ENCODE measurements at regions not wholly inside any gene's neighbourhood (a gene's known extent, or its start where the extent isn't known, plus 50 kb on each side); places are given as distances from the start of the nearest gene placed in this dataset.

- Histone ChIP-seq H3K36me3 (ENCODE audit: insufficient read depth, low read length, poor library complexity, severe bottlenecking) (no peaks in the 10 kb centered on the region), H3K4me1 (ENCODE audit: insufficient read depth, low read length, poor library complexity, severe bottlenecking) (peaks cover 19% of the 10 kb centered on the region), H3K27me3 (replicated peaks; ENCODE audit: insufficient read depth, low read depth, low read length, poor library complexity) (no peaks in the 10 kb centered on the region), H3K4me3 (ENCODE audit: low read depth, low read length, poor library complexity, severe bottlenecking) (no peak overlapping the region), H3K9me3 (ENCODE audit: low read depth, low read length, poor library complexity, severe bottlenecking) (no peaks in the 10 kb centered on the region), H3K27ac (ENCODE audit: low read depth, low read length, poor library complexity, severe bottlenecking) (no peak overlapping the region)
- intact Hi-C loops (cut with micrococcal nuclease; ENCODE audit: unreplicated experiment) = no loop called here
- POLR2A ChIA-PET (ENCODE audit: low non-redundant PET) = no interaction called here
- CTCF ChIA-PET = no interaction called here
- BruUV-seq (replicated peaks) = no TSS peak
- TF ChIP-seq CTCF (conservative IDR thresholded peaks at IDR 0.05; ENCODE audit: low read depth, low read length) (no peak), EZH2 (IDR thresholded peaks at IDR 0.05; ENCODE audit: borderline replicate concordance, low read depth, low read length, poor library complexity, severe bottlenecking) (no peak)
- DNase-seq (ENCODE audit: low spot score) = no peak
Observed at GRCh38 chr4:186806679-186807421, 83.2 kb upstream of the FAT1 start.

GRCh38 chr4:186807808-186808629, 84.4 kb upstream of the FAT1 start:
- no peaks in the 10 kb centered on the region for H3K36me3 ChIP-seq (ENCODE audit: insufficient read depth, low read length, poor library complexity, severe bottlenecking)
- POLR2A ChIA-PET (ENCODE audit: low non-redundant PET) = no interaction called here
- no TSS peak for BruUV-seq (replicated peaks)
- no peak overlapping the region for H3K4me3 ChIP-seq (ENCODE audit: low read depth, low read length, poor library complexity, severe bottlenecking)
- TF ChIP-seq EZH2 (IDR thresholded peaks at IDR 0.05; ENCODE audit: borderline replicate concordance, low read depth, low read length, poor library complexity, severe bottlenecking) = no peak
- no peak for TF ChIP-seq CTCF (conservative IDR thresholded peaks at IDR 0.05; ENCODE audit: low read depth, low read length)
- H3K27me3 ChIP-seq (replicated peaks; ENCODE audit: insufficient read depth, low read depth, low read length, poor library complexity) = no peaks in the 10 kb centered on the region
- CTCF ChIA-PET = no interaction called here
- no peak overlapping the region for H3K27ac ChIP-seq (ENCODE audit: low read depth, low read length, poor library complexity, severe bottlenecking)
- intact Hi-C loops (cut with micrococcal nuclease; ENCODE audit: unreplicated experiment) = no loop called here
- DNase-seq (ENCODE audit: low spot score) = no peak
- peaks cover 19% of the 10 kb centered on the region for H3K4me1 ChIP-seq (ENCODE audit: insufficient read depth, low read length, poor library complexity, severe bottlenecking)
- no peaks in the 10 kb centered on the region for H3K9me3 ChIP-seq (ENCODE audit: low read depth, low read length, poor library complexity, severe bottlenecking)

GRCh38 chr4:186808630-186809018, 85.0 kb upstream of the FAT1 start:
- no peaks in the 10 kb centered on the region for H3K36me3 ChIP-seq (ENCODE audit: insufficient read depth, low read length, poor library complexity, severe bottlenecking)
- no peak for DNase-seq (ENCODE audit: low spot score)
- H3K9me3 ChIP-seq (ENCODE audit: low read depth, low read length, poor library complexity, severe bottlenecking) = no peaks in the 10 kb centered on the region
- no TSS peak for BruUV-seq (replicated peaks)
- H3K4me1 ChIP-seq (ENCODE audit: insufficient read depth, low read length, poor library complexity, severe bottlenecking) = peaks cover 19% of the 10 kb centered on the region
- POLR2A ChIA-PET (ENCODE audit: low non-redundant PET) = no interaction called here
- no peak overlapping the region for H3K27ac ChIP-seq (ENCODE audit: low read depth, low read length, poor library complexity, severe bottlenecking)
- CTCF ChIA-PET = no interaction called here
- H3K27me3 ChIP-seq (replicated peaks; ENCODE audit: insufficient read depth, low read depth, low read length, poor library complexity) = no peaks in the 10 kb centered on the region
- H3K4me3 ChIP-seq (ENCODE audit: low read depth, low read length, poor library complexity, severe bottlenecking) = no peak overlapping the region
- TF ChIP-seq EZH2 (IDR thresholded peaks at IDR 0.05; ENCODE audit: borderline replicate concordance, low read depth, low read length, poor library complexity, severe bottlenecking) (no peak), CTCF (conservative IDR thresholded peaks at IDR 0.05; ENCODE audit: low read depth, low read length) (no peak)
- intact Hi-C loops (cut with micrococcal nuclease; ENCODE audit: unreplicated experiment) = no loop called here

All from A673 (cell line).